Superior temporal gyrus (tissue), 1 donor: ENCODE measurements at regions not wholly inside any gene's neighbourhood (a gene's known extent, or its start where the extent isn't known, plus 50 kb on each side); places are given as distances from the start of the nearest gene placed in this dataset.

Source experiments
- DNase-seq: peaks from one replicate; pipeline ENCODE4 v3.0.0-alpha.2; 2016; ENCODE audit errors: extremely low spot score

DNA sequence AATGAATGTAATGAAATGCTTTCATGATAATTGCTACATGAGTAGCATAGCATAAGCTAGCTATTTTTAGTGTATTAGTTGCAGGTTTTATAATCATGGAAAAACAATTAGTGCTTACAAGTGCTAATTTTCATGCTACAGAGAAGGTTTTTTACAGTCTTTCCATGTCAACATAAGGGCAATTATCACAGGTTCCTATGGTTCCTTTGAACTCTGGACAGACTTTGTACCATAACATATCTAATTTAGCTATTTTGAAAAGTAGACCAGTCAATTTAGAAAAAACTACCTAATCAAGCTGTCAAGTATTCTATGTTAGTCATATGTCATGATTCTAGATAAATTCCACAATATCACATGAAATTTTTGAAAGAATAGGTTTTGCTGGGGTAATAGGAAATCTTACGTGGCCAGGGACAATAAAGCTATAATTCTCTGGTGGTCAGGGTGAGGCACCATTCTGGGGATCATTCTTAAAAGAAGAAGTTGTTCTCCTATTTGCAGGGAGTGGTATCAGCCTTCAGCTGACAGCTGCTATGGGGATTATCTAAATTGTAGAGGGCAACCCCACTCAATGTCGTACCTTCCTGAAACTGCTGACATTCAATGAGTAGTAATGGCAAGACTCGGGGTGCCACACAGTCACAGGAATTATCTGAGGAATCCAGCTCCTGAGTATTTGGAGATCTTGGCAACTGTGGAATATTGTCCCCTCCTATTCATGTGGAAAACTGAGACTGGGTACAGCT, 724.0 kb upstream of the LINC00305 start:
- DNase-seq: no peak

- DNase-seq: no peak
These were observed 705.2 kb upstream of the LINC00305 start for GRCh38 chr18:64854112-64854511.

GRCh38 chr18:64852281-64852680, 703.4 kb upstream of the LINC00305 start:
- peak; percentile 23 for DNase-seq

DNA sequence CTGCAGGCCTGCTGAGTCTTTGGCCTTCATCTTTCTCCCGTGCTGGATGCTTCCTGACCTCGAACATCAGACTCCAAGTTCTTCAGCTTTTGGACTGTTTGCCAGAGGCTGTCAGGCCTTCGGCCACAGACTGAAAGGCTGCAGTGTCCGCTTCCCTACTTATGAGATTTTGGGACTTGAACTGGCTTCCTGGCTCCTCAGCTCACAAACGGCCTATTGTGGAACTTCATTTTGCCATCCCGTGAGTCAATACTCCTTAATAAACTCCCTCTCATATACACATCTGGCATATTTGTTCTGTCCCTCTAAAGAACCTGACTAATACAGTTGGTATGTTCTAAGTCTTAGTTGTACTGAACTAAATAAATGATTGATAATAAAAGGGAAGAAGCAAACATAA, 702.8 kb upstream of the LINC00305 start:
- DNase-seq: no peak

GRCh38 chr18:64850791-64851190, 701.9 kb upstream of the LINC00305 start:
- DNase-seq: no peak

GRCh38 chr18:64840911-64841701, 692.2 kb upstream of the LINC00305 start:
- DNase-seq: no peak

GRCh38 chr18:64810354-64810753, 661.5 kb upstream of the LINC00305 start:
- no peak for DNase-seq

- no peak for DNase-seq
These were observed 660.9 kb upstream of the LINC00305 start for GRCh38 chr18:64809801-64810200.

DNA sequence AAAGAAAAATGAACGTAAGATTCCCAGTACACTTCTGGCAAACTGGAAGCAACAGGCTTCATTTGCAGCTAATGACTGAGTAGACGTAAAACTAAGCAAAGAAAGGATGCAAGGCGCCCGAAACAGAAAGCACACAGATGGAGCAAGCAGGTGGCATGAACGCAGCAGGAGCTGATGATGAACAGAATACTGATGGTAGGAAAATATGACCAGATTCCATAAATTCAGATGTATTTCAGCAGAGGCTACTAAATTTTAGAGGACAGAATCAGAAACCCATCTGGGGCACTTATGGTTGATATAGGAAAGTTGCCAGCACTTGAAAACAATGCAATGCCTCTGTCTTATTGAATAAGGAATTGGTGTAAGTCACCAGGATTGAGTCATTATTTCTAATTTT, 658.7 kb upstream of the LINC00305 start:
- no peak for DNase-seq

DNA sequence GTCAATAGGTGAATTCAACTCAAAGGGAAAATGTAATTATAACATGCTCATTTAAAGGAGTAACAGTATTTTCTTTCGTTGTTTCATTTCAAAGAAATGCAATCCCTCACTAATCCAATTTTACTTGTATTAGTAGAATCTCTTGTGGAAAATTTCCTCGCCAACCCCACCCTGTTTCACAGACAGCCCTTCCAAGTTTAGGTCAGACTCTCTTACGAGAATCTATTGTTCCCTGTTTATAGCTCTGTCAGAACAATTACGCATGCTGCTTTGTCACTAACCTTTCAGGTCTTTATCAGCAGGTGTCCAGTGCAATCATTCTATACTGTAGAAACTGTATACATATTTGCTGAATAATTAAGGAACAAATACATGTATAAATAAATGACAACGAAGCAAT, 657.8 kb upstream of the LINC00305 start:
- no peak for DNase-seq

DNA sequence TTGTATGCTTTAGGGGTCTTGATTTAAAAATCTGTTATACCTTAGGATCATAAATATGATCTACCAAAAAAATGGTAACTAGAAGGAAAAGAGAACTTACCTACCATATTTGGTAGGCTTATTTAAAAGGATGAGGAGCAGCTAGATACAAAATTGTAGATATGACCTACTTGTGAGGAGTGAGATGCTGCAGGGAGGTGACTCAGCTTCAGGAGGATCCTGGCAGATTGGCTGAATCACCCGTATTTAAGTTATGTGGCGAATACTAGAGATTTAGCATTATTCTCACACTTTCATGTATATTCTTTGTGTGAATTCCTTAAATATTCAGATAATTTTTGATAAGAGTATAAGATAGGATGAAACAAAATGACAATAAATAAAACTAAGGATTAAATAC, 657.3 kb upstream of the LINC00305 start:
- peak; percentile 41 for DNase-seq

DNA sequence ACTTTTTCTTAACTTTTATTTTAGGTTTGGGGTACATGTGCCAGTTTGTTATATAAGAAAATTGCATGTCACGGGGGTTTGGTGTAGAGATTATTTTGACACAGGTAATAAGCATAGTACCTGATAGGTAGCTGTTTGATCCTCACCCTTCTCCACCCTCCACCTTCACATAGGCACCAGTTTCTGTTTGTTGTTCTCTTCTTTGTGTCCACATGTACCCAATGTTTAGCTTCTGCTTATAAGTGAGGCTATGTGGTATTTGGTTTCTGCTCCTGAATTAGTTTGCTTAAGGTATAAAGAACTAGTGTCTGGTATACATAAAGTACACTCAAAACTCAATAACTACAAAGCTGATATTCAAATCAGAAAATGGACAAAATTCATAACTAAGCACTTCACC, 654.6 kb upstream of the LINC00305 start:
- no peak for DNase-seq

- no peak for DNase-seq
These were observed 651.3 kb upstream of the LINC00305 start for GRCh38 chr18:64800151-64800550.

- no peak for DNase-seq
These were observed 650.5 kb upstream of the LINC00305 start for GRCh38 chr18:64799376-64799775.

- no peak for DNase-seq
These were observed 642.3 kb upstream of the LINC00305 start for GRCh38 chr18:64791236-64791635.

- DNase-seq: no peak
These were observed 636.8 kb upstream of the LINC00305 start for GRCh38 chr18:64785686-64786085.

- DNase-seq: no peak
These were observed 628.7 kb upstream of the LINC00305 start for GRCh38 chr18:64777556-64777955.

DNA sequence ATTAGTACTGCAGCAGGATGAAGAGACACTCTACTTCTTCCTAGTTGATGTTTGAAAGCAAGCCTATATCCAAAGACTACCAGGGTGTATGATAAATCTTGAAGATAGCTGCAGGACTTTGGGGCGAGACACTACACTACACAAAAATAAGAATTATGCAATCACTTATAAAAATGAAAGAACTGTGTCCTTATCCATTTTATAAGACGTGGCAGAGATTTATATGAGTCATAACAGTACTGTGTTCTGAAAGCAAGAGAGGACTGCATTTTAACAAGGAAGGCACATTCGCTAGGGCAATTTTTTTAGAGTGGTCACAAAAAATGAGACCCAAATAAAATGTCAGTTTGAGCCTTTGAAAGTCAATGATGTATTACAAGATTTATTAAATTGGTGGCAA, 617.0 kb upstream of the LINC00305 start:
- no peak for DNase-seq

DNA sequence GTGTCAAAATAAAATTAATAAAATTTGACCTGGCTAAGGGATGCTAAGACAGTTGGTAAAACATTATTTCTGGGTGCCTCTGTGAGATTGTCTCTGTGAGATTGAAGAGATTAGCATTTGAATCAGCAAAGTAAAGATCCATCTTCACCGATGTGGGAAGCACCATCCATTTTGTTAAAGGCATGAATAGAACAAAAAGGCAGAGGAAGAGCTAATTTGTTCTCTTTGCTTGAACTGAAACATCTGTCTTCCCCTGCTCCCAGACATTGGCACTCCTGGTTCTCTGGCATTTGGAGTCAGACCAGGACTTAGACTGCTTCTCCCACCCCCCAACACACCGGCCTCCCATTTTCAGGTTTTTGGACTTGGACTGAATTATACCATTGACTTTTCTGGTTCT, 603.8 kb upstream of the LINC00305 start:
- DNase-seq: no peak

DNA sequence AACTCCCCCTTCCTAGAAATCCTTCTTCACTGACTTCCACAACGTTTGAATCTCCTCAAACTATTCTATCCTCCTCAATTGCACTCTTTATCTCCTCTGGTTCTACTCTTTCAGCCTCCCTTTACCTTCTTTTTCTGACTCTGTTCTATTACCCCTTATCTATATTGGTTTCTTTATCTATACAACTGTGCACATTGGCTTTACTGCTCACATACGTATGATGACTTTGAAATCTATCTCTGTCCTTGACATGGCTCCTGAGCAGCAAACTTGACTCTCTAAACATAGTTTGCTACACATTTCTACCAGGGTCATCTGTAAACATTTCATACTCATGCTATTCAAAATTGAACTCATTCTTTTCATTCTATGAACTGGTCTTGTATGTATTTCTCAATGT, 601.0 kb upstream of the LINC00305 start:
- no peak for DNase-seq

- no peak for DNase-seq
These were observed 598.9 kb upstream of the LINC00305 start for GRCh38 chr18:64747803-64748202.

DNA sequence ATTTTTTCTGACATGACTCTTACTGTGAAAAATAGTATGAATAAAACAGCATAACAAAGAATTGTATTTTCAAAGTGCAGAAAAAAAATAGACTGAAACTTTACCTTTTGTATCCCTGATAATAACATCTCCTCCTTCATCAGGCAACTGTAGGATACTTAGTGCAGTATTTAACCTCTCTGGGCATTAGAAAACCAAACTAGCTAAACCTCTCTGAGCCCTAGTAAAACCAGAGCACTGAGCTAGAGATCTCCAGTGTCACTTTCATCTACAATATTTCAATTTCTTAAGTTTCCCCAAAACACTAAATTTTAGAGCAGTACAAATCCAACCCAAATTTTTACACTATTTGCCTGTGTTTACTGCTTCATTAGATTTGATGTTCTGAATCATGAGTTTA, 594.0 kb upstream of the LINC00305 start:
- no peak for DNase-seq

GRCh38 chr18:64734063-64734462, 585.2 kb upstream of the LINC00305 start:
- DNase-seq: no peak
